ENCODE measurements at regions not wholly inside any gene's neighbourhood (a gene's known extent, or its start where the extent isn't known, plus 50 kb on each side); places are given as distances from the start of the nearest gene placed in this dataset.

- no peak for TF ChIP-seq CTCF (IDR thresholded peaks at IDR 0.05)
- TF ChIP-seq POLR2A (IDR thresholded peaks at IDR 0.05): no peak
These were observed 479.2 kb upstream of the USP24 start for GRCh38 chr1:55694310-55694801.
